Transverse colon (tissue), 4 donors: ENCODE measurements at regions not wholly inside any gene's neighbourhood (a gene's known extent, or its start where the extent isn't known, plus 50 kb on each side); places are given as distances from the start of the nearest gene placed in this dataset.
"Not testable (repeated sequence)": the region's sequence is repeated elsewhere in the genome, so short reads cannot be mapped to it uniquely, and the experiment has no call there.

Experiments used
- DNase-seq: peaks from one replicate; pipeline ENCODE4 v3.0.0-alpha.2; 2019
- H3K27ac ChIP-seq, 4 donors: fragments of 200-600 bp; sonication (generic); 2 replicates each; pipeline ENCODE4 v1.5.1; 2016 to 2018; ENCODE audit warnings: inconsistent platforms in 4 of 4
- H3K27me3 ChIP-seq: fragments of 200-600 bp; sonication (generic); 2 replicates; pipeline ENCODE4 v1.5.1; 2017; ENCODE audit warnings: inconsistent platforms
- H3K36me3 ChIP-seq, 4 donors: fragments of 200-600 bp; sonication (generic); 2 replicates each; pipeline ENCODE4 v1.5.1; 2017 to 2019; ENCODE audit warnings: inconsistent platforms in 4 of 4
- H3K4me1 ChIP-seq, 4 donors: fragments of 200-600 bp; sonication (generic); 2 replicates each; pipeline ENCODE4 v1.5.1; 2017 to 2020; ENCODE audit warnings: inconsistent platforms in 4 of 4
- H3K4me3 ChIP-seq, 4 donors: fragments of 200-600 bp; sonication (generic); 1 replicate in 1 of 4; 2 replicates in 3 of 4; pipeline versions ENCODE4 v1.5.1 to v1.6.1; 2017 to 2019; ENCODE audit warnings: inconsistent platforms in 4 of 4
- H3K9me3 ChIP-seq, 2 donors: fragments of 200-600 bp; sonication (generic); 2 replicates each; pipeline ENCODE4 v1.5.1; 2017 to 2019; ENCODE audit warnings: inconsistent platforms in 2 of 2
- CTCF ChIP-seq, 5 experiments: fragments of 200-600 bp in 3 of 5; fragments of 450-650 bp in 2 of 5; sonication (generic) in 3 of 5; IDR thresholded peaks; 1 replicate in 2 of 5; 2 replicates in 3 of 5; pipeline ENCODE4 v1.5.1; 2016 to 2017; ENCODE audit warnings: antibody characterized with exemption in 5 of 5, inconsistent platforms in 3 of 5, mild to moderate bottlenecking in 2 of 5, moderate library complexity in 1 of 5
- EP300 ChIP-seq: sonication (generic); formaldehyde crosslinking; IDR thresholded peaks from one replicate; pipeline ENCODE4 v1.6.1; 2017; ENCODE audit warnings: antibody characterized with exemption, low read depth
- POLR2A ChIP-seq: fragments of 450-650 bp; IDR thresholded peaks from one replicate; pipeline ENCODE4 v1.6.1; 2016; ENCODE audit warnings: antibody characterized with exemption, mild to moderate bottlenecking, moderate library complexity
- POLR2AphosphoS5 ChIP-seq, 3 donors: sonication (generic); formaldehyde crosslinking; IDR thresholded peaks; one replicate each; pipeline ENCODE4 v1.6.1; 2016; ENCODE audit warnings: antibody characterized with exemption in 3 of 3
- WGBS, 2 donors: methylation state at CpG; one replicate each; pipeline ENCODE4 v1.1.5; 2018; ENCODE audit warnings: low coverage in 1 of 2; 5-methylcytosine and 5-hydroxymethylcytosine counted together
- in situ Hi-C, 4 donors: fragments of 200-750 bp; cut with MboI; loops; one replicate each; pipeline versions ENCODE4 v1.15.0 to v1.15.1; 2017; ENCODE audit warnings: low sequenced_read_pairs in 3 of 4, low pct_ligation_motif_present in 1 of 4, low pct_unique_long_range_greater_than_20kb in 1 of 4
- intact Hi-C: fragments of 100-400 bp; cut with DNase I; formaldehyde crosslinking; loops from one replicate; pipeline ENCODE4 v1.15.1; 2023; ENCODE audit warnings: low total_unique reads

- Histone ChIP-seq H3K27ac (no peak overlapping the region), H3K4me1 (no peaks in the 10 kb centered on the region), H3K4me3 (no peak overlapping the region), H3K27me3 (no peaks in the 10 kb centered on the region), H3K9me3 (no peaks in the 10 kb centered on the region), H3K36me3 (no peaks in the 10 kb centered on the region)
- DNase-seq = no peak
- intact Hi-C loops (loop anchor here (5.0 kb wide), 1 partner anchor 596 kb away; no protein-coding TSS in a partner anchor), in situ Hi-C loops (no loop called here)
- WGBS, 2 donors = 73 to 100% methylated on average over 1 of the region's 1 CpG
- TF ChIP-seq EP300 (no peak), POLR2A (no peak), CTCF (IDR thresholded peaks at IDR 0.05) (no peak), POLR2AphosphoS5 (IDR thresholded peaks at IDR 0.05) (no peak)
Measured at GRCh38 chr9:38328765-38329164, 63.7 kb upstream of the ALDH1B1 start.

GRCh38 chr9:38326122-38326521, 66.4 kb upstream of the ALDH1B1 start:
- no peak for DNase-seq
- no peaks in the 10 kb centered on the region for H3K36me3 ChIP-seq
- TF ChIP-seq EP300 (no peak), POLR2A (no peak), POLR2AphosphoS5 (IDR thresholded peaks at IDR 0.05) (no peak)
- WGBS, 2 donors = 82 to 90% methylated on average over 4 of the region's 4 CpGs
- no peaks in the 10 kb centered on the region for H3K27me3 ChIP-seq
- H3K27ac ChIP-seq = no peak overlapping the region
- in situ Hi-C loops (no loop called here), intact Hi-C loops (loop anchor here (5.0 kb wide), 1 partner anchor 594 kb away; no protein-coding TSS in a partner anchor)
- H3K9me3 ChIP-seq = no peaks in the 10 kb centered on the region
- H3K4me1 ChIP-seq = no peaks in the 10 kb centered on the region
- H3K4me3 ChIP-seq = no peak overlapping the region

GRCh38 chr9:38324213-38324612, 68.3 kb upstream of the ALDH1B1 start:
- H3K4me1 ChIP-seq = peaks cover 0 to 12% (median 5%) of the 10 kb centered on the region in 4 donors
- H3K36me3 ChIP-seq, H3K9me3 ChIP-seq, H3K4me3 ChIP-seq, in situ Hi-C loops, H3K27me3 ChIP-seq, intact Hi-C loops, DNase-seq, H3K27ac ChIP-seq: not testable (repeated sequence)
- 92% methylated on average over 21 of the region's 27 CpGs; no CpG with 5 or more reads in 1 of the 2 donors for WGBS, 2 donors

- TF ChIP-seq POLR2A (no peak), POLR2AphosphoS5 (IDR thresholded peaks at IDR 0.05) (no peak), EP300 (no peak), CTCF (IDR thresholded peaks at IDR 0.05) (no peak)
- WGBS, 2 donors = 80 to 86% methylated on average over 3 of the region's 3 CpGs
- in situ Hi-C loops (no loop called here), intact Hi-C loops (no loop called here)
- no peak for DNase-seq
- no peaks in the 10 kb centered on the region for H3K36me3 ChIP-seq
- no peaks in the 10 kb centered on the region for H3K27me3 ChIP-seq
- no peak overlapping the region for H3K4me3 ChIP-seq
- H3K4me1 ChIP-seq = peaks cover 7 to 23% (median 10%) of the 10 kb centered on the region in 4 donors
- H3K9me3 ChIP-seq = no peaks in the 10 kb centered on the region
- H3K27ac ChIP-seq = no peak overlapping the region
Measured at GRCh38 chr9:38322937-38323336, 69.6 kb upstream of the ALDH1B1 start.

GRCh38 chr9:38319496-38320173, 72.9 kb upstream of the ALDH1B1 start:
- Histone ChIP-seq H3K27ac (peak overlapping the region in 2 of 4 donors; percentile 26 to 48), H3K27me3 (no peaks in the 10 kb centered on the region), H3K9me3 (no peaks in the 10 kb centered on the region), H3K36me3 (no peaks in the 10 kb centered on the region), H3K4me1 (peaks cover 7 to 23% (median 10%) of the 10 kb centered on the region in 4 donors), H3K4me3 (peak overlapping the region in 1 of 4 donors; percentile 16)
- intact Hi-C loops = no loop called here
- 28 to 30% methylated on average over 5 of the region's 5 CpGs for WGBS, 2 donors
- no peak for TF ChIP-seq EP300
- no peak for TF ChIP-seq POLR2AphosphoS5 (IDR thresholded peaks at IDR 0.05)
- no peak for TF ChIP-seq CTCF (IDR thresholded peaks at IDR 0.05)
- no peak for TF ChIP-seq POLR2A
- in situ Hi-C loops = no loop called here
- DNase-seq = no peak
